Gastrocnemius medialis (tissue), 4 donors: ENCODE measurements at regions not wholly inside any gene's neighbourhood (a gene's known extent, or its start where the extent isn't known, plus 50 kb on each side); places are given as distances from the start of the nearest gene placed in this dataset.
"Not testable (repeated sequence)": the region's sequence is repeated elsewhere in the genome, so short reads cannot be mapped to it uniquely, and the experiment has no call there.

Experiments used
- ATAC-seq, 2 donors: fragments of 150-250 bp; one replicate each; pipeline ENCODE4 v1.9.1; 2016
- DNase-seq, 2 donors: peaks; one replicate each; pipeline ENCODE4 v3.0.0-alpha.2; 2019
- H3K27ac ChIP-seq, 4 donors: fragments of 200-600 bp; sonication (generic); 1 replicate in 1 of 4; 2 replicates in 3 of 4; pipeline ENCODE4 v1.5.1; 2016 to 2018; ENCODE audit warnings: mild to moderate bottlenecking in 2 of 4, moderate library complexity in 1 of 4
- H3K27me3 ChIP-seq, 3 donors: fragments of 200-600 bp; sonication (generic) in 2 of 3; 1 replicate in 1 of 3; 2 replicates in 2 of 3; pipeline versions ENCODE4 v1.5.1 to v1.6.0; 2016 to 2019; ENCODE audit warnings: mild to moderate bottlenecking in 1 of 3, moderate library complexity in 1 of 3
- H3K36me3 ChIP-seq, 2 donors: fragments of 200-600 bp; sonication (generic) in 1 of 2; one replicate each; pipeline ENCODE4 v1.5.1; 2017 to 2018
- H3K4me1 ChIP-seq, 2 donors: fragments of 200-600 bp; sonication (generic) in 1 of 2; one replicate each; pipeline ENCODE4 v1.5.1; 2016 to 2017; ENCODE audit warnings: mild to moderate bottlenecking in 2 of 2
- H3K4me3 ChIP-seq, 4 donors: fragments of 200-600 bp; sonication (generic) in 3 of 4; 1 replicate in 1 of 4; 2 replicates in 3 of 4; pipeline ENCODE4 v1.5.1; 2016 to 2019; ENCODE audit warnings: mild to moderate bottlenecking in 2 of 4
- H3K9me3 ChIP-seq, 3 donors: fragments of 200-600 bp; sonication (generic) in 2 of 3; 1 replicate in 1 of 3; 2 replicates in 2 of 3; pipeline ENCODE4 v1.5.1; 2016 to 2019
- CTCF ChIP-seq, 5 experiments: fragments of 450-650 bp in 3 of 5; fragments of 200-600 bp in 2 of 5; sonication (generic) in 2 of 5; IDR thresholded peaks in 4 of 5; conservative IDR thresholded peaks in 1 of 5; 1 replicate in 4 of 5; 2 replicates in 1 of 5; pipeline ENCODE4 v1.5.1; 2016 to 2019; ENCODE audit warnings: antibody characterized with exemption in 5 of 5, mild to moderate bottlenecking in 3 of 5, moderate library complexity in 3 of 5
- POLR2A ChIP-seq, 2 donors: fragments of 450-650 bp; IDR thresholded peaks; one replicate each; pipeline ENCODE4 v1.6.1; 2017; ENCODE audit warnings: antibody characterized with exemption in 2 of 2, mild to moderate bottlenecking in 2 of 2, moderate library complexity in 2 of 2
- in situ Hi-C, 4 donors: fragments of 200-750 bp; cut with MboI; loops; one replicate each; pipeline versions ENCODE4 v1.15.0 to v1.8.0; 2017; ENCODE audit warnings: low sequenced_read_pairs in 4 of 4
- intact Hi-C: fragments of 100-400 bp; cut with DNase I; formaldehyde crosslinking; loops from one replicate; pipeline ENCODE4 v1.15.1; 2023; ENCODE audit warnings: low total_unique reads

GRCh38 chr7:115332691-115333090, 410.8 kb downstream of the MDFIC start:
- H3K4me3 ChIP-seq, result no peak overlapping the region
- TF ChIP-seq POLR2A (IDR thresholded peaks at IDR 0.05), result no peak
- no peak for TF ChIP-seq CTCF (IDR thresholded peaks at IDR 0.05 in 4 of 5, conservative IDR thresholded peaks at IDR 0.05 in 1 of 5)
- no peak for ATAC-seq
- H3K27ac ChIP-seq, result no peak overlapping the region
- intact Hi-C loops, result no loop called here
- no peaks in the 10 kb centered on the region for H3K4me1 ChIP-seq
- H3K9me3 ChIP-seq, result no peaks in the 10 kb centered on the region
- no peak for DNase-seq
- in situ Hi-C loops, result no loop called here
- H3K36me3 ChIP-seq, result no peaks in the 10 kb centered on the region
- no peaks in the 10 kb centered on the region for H3K27me3 ChIP-seq

- intact Hi-C loops, result no loop called here
- TF ChIP-seq POLR2A (IDR thresholded peaks at IDR 0.05) (no peak), CTCF (IDR thresholded peaks at IDR 0.05 in 4 of 5, conservative IDR thresholded peaks at IDR 0.05 in 1 of 5) (no peak)
- Histone ChIP-seq H3K27me3 (no peaks in the 10 kb centered on the region), H3K36me3 (no peaks in the 10 kb centered on the region), H3K4me3 (no peak overlapping the region), H3K9me3 (no peaks in the 10 kb centered on the region), H3K27ac (no peak overlapping the region), H3K4me1 (no peaks in the 10 kb centered on the region)
- ATAC-seq (no peak), DNase-seq (no peak)
- in situ Hi-C loops, result no loop called here
Measured at GRCh38 chr7:115329006-115329405, 407.1 kb downstream of the MDFIC start.

DNA sequence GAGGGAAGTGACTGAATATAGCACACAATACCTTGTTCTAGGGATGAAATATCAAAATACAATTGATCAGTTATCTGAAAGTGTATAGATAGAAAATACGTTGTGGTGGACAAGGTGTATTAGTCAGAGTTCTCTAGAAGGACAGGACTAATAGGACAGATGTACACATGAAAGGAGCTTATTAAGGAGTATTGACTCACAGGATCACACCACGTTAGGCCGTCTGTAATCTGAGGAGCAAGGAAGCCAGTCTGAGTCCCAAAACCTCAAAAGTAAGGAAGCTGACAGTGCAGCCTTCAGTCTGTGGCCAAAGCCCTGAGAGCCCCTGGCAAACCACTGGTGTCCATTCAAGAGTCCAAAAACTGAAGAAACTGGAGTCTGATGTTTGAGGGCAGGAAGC, 406.1 kb downstream of the MDFIC start:
- ATAC-seq (no peak), DNase-seq (no peak)
- no peaks in the 10 kb centered on the region for H3K9me3 ChIP-seq
- in situ Hi-C loops, result no loop called here
- H3K27ac ChIP-seq, result no peak overlapping the region
- no peaks in the 10 kb centered on the region for H3K36me3 ChIP-seq
- H3K27me3 ChIP-seq, result no peaks in the 10 kb centered on the region
- no peak for TF ChIP-seq CTCF (IDR thresholded peaks at IDR 0.05 in 4 of 5, conservative IDR thresholded peaks at IDR 0.05 in 1 of 5)
- TF ChIP-seq POLR2A (IDR thresholded peaks at IDR 0.05), result no peak
- no peaks in the 10 kb centered on the region for H3K4me1 ChIP-seq
- no peak overlapping the region for H3K4me3 ChIP-seq
- intact Hi-C loops, result no loop called here

- no peaks in the 10 kb centered on the region for H3K9me3 ChIP-seq
- intact Hi-C loops, result no loop called here
- ATAC-seq, result no peak
- in situ Hi-C loops, result no loop called here
- no peaks in the 10 kb centered on the region for H3K4me1 ChIP-seq
- no peak overlapping the region for H3K27ac ChIP-seq
- TF ChIP-seq POLR2A (IDR thresholded peaks at IDR 0.05), result no peak
- TF ChIP-seq CTCF (IDR thresholded peaks at IDR 0.05 in 4 of 5, conservative IDR thresholded peaks at IDR 0.05 in 1 of 5), result no peak
- H3K27me3 ChIP-seq, result no peaks in the 10 kb centered on the region
- no peaks in the 10 kb centered on the region for H3K36me3 ChIP-seq
- DNase-seq, result no peak
- no peak overlapping the region for H3K4me3 ChIP-seq
Measured at GRCh38 chr7:115327326-115327725, 405.4 kb downstream of the MDFIC start.

DNA sequence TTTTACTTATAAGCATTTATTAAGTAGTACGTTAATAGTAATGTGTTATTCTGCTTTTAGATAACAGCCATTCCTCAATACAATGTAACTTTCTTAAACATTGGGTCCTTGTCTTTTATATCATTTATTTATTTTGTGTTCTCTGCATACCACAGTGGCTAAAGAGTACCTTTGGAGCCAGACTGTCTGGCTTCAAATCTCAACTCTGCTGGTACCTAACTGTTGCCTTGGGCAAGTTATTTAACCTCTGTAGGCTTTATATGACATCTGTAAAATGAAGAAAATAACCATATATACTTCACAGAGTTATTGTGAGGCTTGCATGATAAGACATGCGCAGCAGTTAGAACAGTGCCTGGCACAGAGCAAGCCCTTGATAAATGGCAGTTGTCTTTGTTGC, 397.6 kb downstream of the MDFIC start:
- TF ChIP-seq CTCF (IDR thresholded peaks at IDR 0.05 in 4 of 5, conservative IDR thresholded peaks at IDR 0.05 in 1 of 5) (no peak), POLR2A (IDR thresholded peaks at IDR 0.05) (no peak)
- ATAC-seq, result no peak
- in situ Hi-C loops, result no loop called here
- Histone ChIP-seq H3K27me3 (no peaks in the 10 kb centered on the region), H3K4me3 (no peak overlapping the region), H3K36me3 (no peaks in the 10 kb centered on the region), H3K27ac (no peak overlapping the region), H3K9me3 (no peaks in the 10 kb centered on the region), H3K4me1 (no peaks in the 10 kb centered on the region)
- no peak for DNase-seq
- intact Hi-C loops, result no loop called here

DNA sequence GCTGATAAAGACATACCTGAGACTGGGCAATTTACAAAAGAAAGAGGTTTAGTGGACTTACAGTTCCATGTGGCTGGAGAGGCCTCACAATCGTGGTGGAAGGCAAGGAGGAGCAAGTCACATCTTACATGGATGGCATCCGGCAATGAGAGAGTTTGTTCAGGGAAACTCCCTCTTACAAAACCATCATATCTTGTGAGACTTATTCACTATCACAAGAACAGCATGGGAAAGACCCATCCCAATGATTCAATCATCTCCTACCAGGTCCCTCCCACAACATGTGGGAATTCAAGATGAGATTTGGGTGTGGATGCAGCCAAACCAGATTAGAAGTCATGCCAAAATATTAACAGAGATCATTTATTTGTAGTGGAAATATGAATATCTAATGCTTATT, 388.4 kb downstream of the MDFIC start:
- H3K4me1 ChIP-seq, H3K27ac ChIP-seq, H3K4me3 ChIP-seq, DNase-seq, ATAC-seq, intact Hi-C loops, H3K27me3 ChIP-seq, in situ Hi-C loops, H3K9me3 ChIP-seq, H3K36me3 ChIP-seq: not testable (repeated sequence)
